ENCODE measurements at regions not wholly inside any gene's neighbourhood (a gene's known extent, or its start where the extent isn't known, plus 50 kb on each side); places are given as distances from the start of the nearest gene placed in this dataset.

- no peak for TF ChIP-seq POLR2AphosphoS2 (IDR thresholded peaks at IDR 0.05; ENCODE audit: low read depth, low read length)
- TF ChIP-seq, protein P1, sequence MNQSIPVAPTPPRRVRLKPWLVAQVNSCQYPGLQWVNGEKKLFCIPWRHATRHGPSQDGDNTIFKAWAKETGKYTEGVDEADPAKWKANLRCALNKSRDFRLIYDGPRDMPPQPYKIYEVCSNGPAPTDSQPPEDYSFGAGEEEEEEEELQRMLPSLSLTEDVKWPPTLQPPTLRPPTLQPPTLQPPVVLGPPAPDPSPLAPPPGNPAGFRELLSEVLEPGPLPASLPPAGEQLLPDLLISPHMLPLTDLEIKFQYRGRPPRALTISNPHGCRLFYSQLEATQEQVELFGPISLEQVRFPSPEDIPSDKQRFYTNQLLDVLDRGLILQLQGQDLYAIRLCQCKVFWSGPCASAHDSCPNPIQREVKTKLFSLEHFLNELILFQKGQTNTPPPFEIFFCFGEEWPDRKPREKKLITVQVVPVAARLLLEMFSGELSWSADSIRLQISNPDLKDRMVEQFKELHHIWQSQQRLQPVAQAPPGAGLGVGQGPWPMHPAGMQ (IDR thresholded peaks at IDR 0.05; ENCODE audit: borderline replicate concordance) = no peak
- TF ChIP-seq BACH1 (IDR thresholded peaks at IDR 0.05; ENCODE audit: borderline replicate concordance) = no peak
- no peak for TF ChIP-seq TCF3 (IDR thresholded peaks at IDR 0.05; ENCODE audit: borderline replicate concordance, insufficient read depth, low read depth, low read length)
Measured at GRCh38 chr10:131683281-131683861, 217.4 kb upstream of the PPP2R2D start (continued).

- Histone ChIP-seq H3K27ac (ENCODE audit: control insufficient read depth, insufficient read depth) (no peak overlapping the region), H3K9ac (ENCODE audit: control insufficient read depth, insufficient read depth, low read length) (no peak overlapping the region), H3K27me3 (replicated peaks in 1 of 2; ENCODE audit: control insufficient read depth in 2 of 2, insufficient read depth in 2 of 2, low read length in 1 of 2) (no peaks in the 10 kb centered on the region), H3K9me3 (replicated peaks; ENCODE audit: control insufficient read depth, insufficient read depth, low read length) (no peaks in the 10 kb centered on the region; the same call in 2 of the 3 replicates), H3K79me2 (ENCODE audit: control insufficient read depth, insufficient read depth, low read length) (no peaks in the 10 kb centered on the region), H3K4me1 (ENCODE audit: control insufficient read depth, insufficient read depth, low read length) (no peaks in the 10 kb centered on the region), H2AFZ (ENCODE audit: control insufficient read depth, low read depth, low read length) (no peak overlapping the region), H3K4me2 (ENCODE audit: control insufficient read depth, insufficient read depth) (no peak overlapping the region), H3K4me3 (no peak overlapping the region), H4K20me1 (ENCODE audit: control insufficient read depth, insufficient read depth) (no peaks in the 10 kb centered on the region), H3K36me3 (ENCODE audit: control insufficient read depth in 2 of 2, insufficient read depth in 2 of 2, low read length in 1 of 2) (no peaks in the 10 kb centered on the region)
- DNase-seq (ENCODE audit: low read depth, low spot score) (no peak), ATAC-seq (no peak), FAIRE-seq (no peak)
- 63% methylated on average over 12 of the region's 12 CpGs for WGBS (ENCODE audit: insufficient coverage, insufficient replicate concordance, low lambda C conversion rate, missing lambda C conversion rate)
- BruUV-seq (replicated peaks) = no TSS peak
- TF ChIP-seq ELK1 (IDR thresholded peaks at IDR 0.05; ENCODE audit: low read depth, low read length) (no peak), HDGF (IDR thresholded peaks at IDR 0.05) (no peak), CEBPB (IDR thresholded peaks at IDR 0.05; ENCODE audit: borderline replicate concordance in 1 of 2, low read depth in 2 of 2, low read length in 2 of 2) (no peak), IRF4 (IDR thresholded peaks at IDR 0.05; ENCODE audit: low read depth, low read length) (no peak), NBN (IDR thresholded peaks at IDR 0.05) (no peak), ZNF217 (IDR thresholded peaks at IDR 0.05) (no peak), POU2F2 (IDR thresholded peaks at IDR 0.05; ENCODE audit: borderline replicate concordance, low read depth, low read length) (no peak), SIN3A (IDR thresholded peaks at IDR 0.05; ENCODE audit: low read depth, low read length) (no peak), POLR2A (IDR thresholded peaks at IDR 0.05; ENCODE audit: low read depth, low read length) (no peak), RFX5 (IDR thresholded peaks at IDR 0.05; ENCODE audit: low read depth, low read length) (no peak), ZZZ3 (IDR thresholded peaks at IDR 0.05; ENCODE audit: control insufficient read depth, insufficient read length, low read depth) (no peak), ZNF384 (IDR thresholded peaks at IDR 0.05; ENCODE audit: borderline replicate concordance, low read depth, low read length) (no peak), CBX5 (IDR thresholded peaks at IDR 0.05; ENCODE audit: low read depth) (no peak), HDAC6 (IDR thresholded peaks at IDR 0.05; ENCODE audit: unreplicated experiment) (no peak), FOS (IDR thresholded peaks at IDR 0.05; ENCODE audit: borderline replicate concordance, extremely low read depth, insufficient read length) (no peak)
- TF ChIP-seq, protein P2, sequence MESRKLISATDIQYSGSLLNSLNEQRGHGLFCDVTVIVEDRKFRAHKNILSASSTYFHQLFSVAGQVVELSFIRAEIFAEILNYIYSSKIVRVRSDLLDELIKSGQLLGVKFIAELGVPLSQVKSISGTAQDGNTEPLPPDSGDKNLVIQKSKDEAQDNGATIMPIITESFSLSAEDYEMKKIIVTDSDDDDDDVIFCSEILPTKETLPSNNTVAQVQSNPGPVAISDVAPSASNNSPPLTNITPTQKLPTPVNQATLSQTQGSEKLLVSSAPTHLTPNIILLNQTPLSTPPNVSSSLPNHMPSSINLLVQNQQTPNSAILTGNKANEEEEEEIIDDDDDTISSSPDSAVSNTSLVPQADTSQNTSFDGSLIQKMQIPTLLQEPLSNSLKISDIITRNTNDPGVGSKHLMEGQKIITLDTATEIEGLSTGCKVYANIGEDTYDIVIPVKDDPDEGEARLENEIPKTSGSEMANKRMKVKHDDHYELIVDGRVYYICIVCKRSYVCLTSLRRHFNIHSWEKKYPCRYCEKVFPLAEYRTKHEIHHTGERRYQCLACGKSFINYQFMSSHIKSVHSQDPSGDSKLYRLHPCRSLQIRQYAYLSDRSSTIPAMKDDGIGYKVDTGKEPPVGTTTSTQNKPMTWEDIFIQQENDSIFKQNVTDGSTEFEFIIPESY (IDR thresholded peaks at IDR 0.05) = no peak
- TF ChIP-seq, protein P3, sequence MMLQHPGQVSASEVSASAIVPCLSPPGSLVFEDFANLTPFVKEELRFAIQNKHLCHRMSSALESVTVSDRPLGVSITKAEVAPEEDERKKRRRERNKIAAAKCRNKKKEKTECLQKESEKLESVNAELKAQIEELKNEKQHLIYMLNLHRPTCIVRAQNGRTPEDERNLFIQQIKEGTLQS (IDR thresholded peaks at IDR 0.05; ENCODE audit: borderline replicate concordance, extremely low read depth, low read depth, low read length) = no peak
- ChIA-PET SMC1A (ENCODE audit: uncharacterized antibody, unreplicated experiment) (no interaction called here), CTCF (no interaction called here), RAD21 (ENCODE audit: unreplicated experiment) (no interaction called here), POLR2A (no interaction called here)
- in situ Hi-C loops (cut with MboI) = no loop called here
- intact Hi-C loops (cut with micrococcal nuclease; ENCODE audit: unreplicated experiment) = no loop called here
Measured at GRCh38 chr10:131683941-131684340, 216.9 kb upstream of the PPP2R2D start.
